ENCODE measurements at regions not wholly inside any gene's neighbourhood (a gene's known extent, or its start where the extent isn't known, plus 50 kb on each side); places are given as distances from the start of the nearest gene placed in this dataset.
A peak's percentile ranks its signal among the peaks of the same experiment; 100 is the strongest.

- H3K36me3 ChIP-seq (ENCODE audit: control insufficient read depth in 2 of 2, extremely low read depth in 1 of 2, insufficient read depth in 2 of 2, low read length in 2 of 2), result no peaks in the 10 kb centered on the region
- peak; percentile 68 for TF ChIP-seq GATA2 (IDR thresholded peaks at IDR 0.05; ENCODE audit: insufficient read depth, insufficient read length, low read depth, low read length)
- no peak for TF ChIP-seq POLR2A (IDR thresholded peaks at IDR 0.05; ENCODE audit: low read depth, low read length)
- H3K79me2 ChIP-seq (ENCODE audit: control insufficient read depth, insufficient read depth, low read length), result no peaks in the 10 kb centered on the region
- no peak overlapping the region for H3K9ac ChIP-seq (replicated peaks; ENCODE audit: extremely low read depth, insufficient read depth, low read length)
- H3K9me3 ChIP-seq (replicated peaks; ENCODE audit: control insufficient read depth, insufficient read depth, low read length), result no peaks in the 10 kb centered on the region
- BruUV-seq (replicated peaks), result no TSS peak
- ChIA-PET CTCF (no interaction called here), POLR2A (no interaction called here)
- H2AFZ ChIP-seq (ENCODE audit: low read depth, low read length), result peak overlapping the region; percentile 61
- FAIRE-seq (no peak), DNase-seq (ENCODE audit: low read depth, low spot score) (peak; percentile 28)
- H3K9me1 ChIP-seq (replicated peaks; ENCODE audit: control insufficient read depth, extremely low read depth, insufficient read depth, low read length), result no peaks in the 10 kb centered on the region
- dilution Hi-C loops (cut with MboI; ENCODE audit: extremely low pct_ligation_motif_present, low sequenced_read_pairs) (no loop called here), intact Hi-C loops (cut with micrococcal nuclease) (no loop called here)
- no peak overlapping the region for H3K4me3 ChIP-seq (replicated peaks in 1 of 3; ENCODE audit: insufficient read depth in 1 of 3, low read depth in 1 of 3, low read length in 3 of 3)
- no peak overlapping the region for H3K27ac ChIP-seq (ENCODE audit: insufficient read depth, low read depth, low read length)
- H4K20me1 ChIP-seq (replicated peaks; ENCODE audit: control insufficient read depth, extremely low read depth, insufficient read depth, low read length), result no peaks in the 10 kb centered on the region
- peak overlapping the region; percentile 2 for H3K4me2 ChIP-seq (ENCODE audit: insufficient read depth, low read length)
- H3K27me3 ChIP-seq (ENCODE audit: control insufficient read depth in 2 of 2, insufficient read depth in 2 of 2, low read length in 2 of 2), result no peaks in the 10 kb centered on the region
- H3K4me1 ChIP-seq (ENCODE audit: control insufficient read depth, extremely low read depth, insufficient read depth, low read length), result peaks cover 6% of the 10 kb centered on the region
Observed at GRCh38 chr20:50387996-50388332, 122.2 kb upstream of the PTPN1 start.

GRCh38 chr20:50388733-50389437, 121.3 kb upstream of the PTPN1 start:
- peak overlapping the region; percentile 14 for H2AFZ ChIP-seq (ENCODE audit: low read depth, low read length)
- no peaks in the 10 kb centered on the region for H3K27me3 ChIP-seq (ENCODE audit: control insufficient read depth in 2 of 2, insufficient read depth in 2 of 2, low read length in 2 of 2)
- intact Hi-C loops (cut with micrococcal nuclease), result no loop called here
- no peak for DNase-seq (ENCODE audit: low read depth, low spot score)
- BruUV-seq (replicated peaks), result no TSS peak
- POLR2A ChIA-PET, result no interaction called here
- no peaks in the 10 kb centered on the region for H4K20me1 ChIP-seq (replicated peaks; ENCODE audit: control insufficient read depth, extremely low read depth, insufficient read depth, low read length)
- H3K9ac ChIP-seq (replicated peaks; ENCODE audit: extremely low read depth, insufficient read depth, low read length), result no peak overlapping the region
- CTCF ChIA-PET, result no interaction called here
- FAIRE-seq, result peak; percentile 49
- no peak overlapping the region for H3K27ac ChIP-seq (ENCODE audit: insufficient read depth, low read depth, low read length)
- no peaks in the 10 kb centered on the region for H3K36me3 ChIP-seq (ENCODE audit: control insufficient read depth in 2 of 2, extremely low read depth in 1 of 2, insufficient read depth in 2 of 2, low read length in 2 of 2)
- H3K9me1 ChIP-seq (replicated peaks; ENCODE audit: control insufficient read depth, extremely low read depth, insufficient read depth, low read length), result no peaks in the 10 kb centered on the region
- no peak overlapping the region for H3K4me3 ChIP-seq (replicated peaks in 1 of 3; ENCODE audit: insufficient read depth in 1 of 3, low read depth in 1 of 3, low read length in 3 of 3)
- TF ChIP-seq FOS (IDR thresholded peaks at IDR 0.05; ENCODE audit: borderline replicate concordance, insufficient read depth, low read length) (no peak), GATA2 (IDR thresholded peaks at IDR 0.05; ENCODE audit: insufficient read depth, insufficient read length, low read depth, low read length) (no peak)
- no peaks in the 10 kb centered on the region for H3K9me3 ChIP-seq (replicated peaks; ENCODE audit: control insufficient read depth, insufficient read depth, low read length)
- H3K4me2 ChIP-seq (ENCODE audit: insufficient read depth, low read length), result no peak overlapping the region
- H3K4me1 ChIP-seq (ENCODE audit: control insufficient read depth, extremely low read depth, insufficient read depth, low read length), result peaks cover 6% of the 10 kb centered on the region
- dilution Hi-C loops (cut with MboI; ENCODE audit: extremely low pct_ligation_motif_present, low sequenced_read_pairs), result no loop called here
- no peaks in the 10 kb centered on the region for H3K79me2 ChIP-seq (ENCODE audit: control insufficient read depth, insufficient read depth, low read length)

Measured in endothelial cell of umbilical vein (primary cell).